PFSK-1 (cell line): ENCODE measurements at regions not wholly inside any gene's neighbourhood (a gene's known extent, or its start where the extent isn't known, plus 50 kb on each side); places are given as distances from the start of the nearest gene placed in this dataset.

Source experiments
- POLR2AphosphoS5 ChIP-seq: IDR thresholded peaks from 2 replicates; pipeline ENCODE4 v1.6.1; 2012; ENCODE audit warnings: low read depth, mild to moderate bottlenecking, control low read depth, low read length, moderate library complexity
- TAF1 ChIP-seq: IDR thresholded peaks from 2 replicates; pipeline ENCODE4 v1.6.1; 2012; ENCODE audit warnings: low read length, control low read depth, borderline replicate concordance; ENCODE audit not compliant: insufficient read depth
- TF ChIP-seq, protein P1 (sequence below), 2 experiments: IDR thresholded peaks; 2 replicates each; pipeline versions ENCODE4 v1.6.1 to v1.8.0; 2011 to 2012; ENCODE audit warnings: low read depth in 2 of 2, low read length in 2 of 2, control low read depth in 1 of 2, inconsistent platforms in 1 of 2, mild to moderate bottlenecking in 1 of 2, moderate library complexity in 1 of 2; ENCODE audit not compliant: insufficient read depth in 1 of 2

DNA sequence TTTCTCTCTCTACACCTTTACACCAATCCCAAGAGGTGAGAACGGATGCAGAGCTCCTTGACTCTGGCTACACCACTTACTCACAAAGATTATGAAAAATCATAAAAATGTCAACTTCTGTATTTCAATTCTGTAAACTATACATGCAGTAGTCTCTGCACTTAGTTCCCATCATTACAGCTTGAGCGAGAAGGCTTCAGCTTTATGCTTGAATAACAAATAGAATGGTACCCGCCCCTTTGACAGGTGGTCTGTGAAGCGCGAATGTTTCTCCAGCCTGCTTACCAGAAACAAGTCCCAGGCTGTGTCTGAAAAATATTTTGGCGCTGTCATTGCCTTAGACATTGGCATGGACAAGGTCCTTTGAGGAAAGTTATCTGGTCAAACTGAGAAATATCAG is 562.4 kb upstream of the CLINT1 start:
- TF ChIP-seq POLR2AphosphoS5 (no peak), TAF1 (no peak)
- TF ChIP-seq, protein P1, sequence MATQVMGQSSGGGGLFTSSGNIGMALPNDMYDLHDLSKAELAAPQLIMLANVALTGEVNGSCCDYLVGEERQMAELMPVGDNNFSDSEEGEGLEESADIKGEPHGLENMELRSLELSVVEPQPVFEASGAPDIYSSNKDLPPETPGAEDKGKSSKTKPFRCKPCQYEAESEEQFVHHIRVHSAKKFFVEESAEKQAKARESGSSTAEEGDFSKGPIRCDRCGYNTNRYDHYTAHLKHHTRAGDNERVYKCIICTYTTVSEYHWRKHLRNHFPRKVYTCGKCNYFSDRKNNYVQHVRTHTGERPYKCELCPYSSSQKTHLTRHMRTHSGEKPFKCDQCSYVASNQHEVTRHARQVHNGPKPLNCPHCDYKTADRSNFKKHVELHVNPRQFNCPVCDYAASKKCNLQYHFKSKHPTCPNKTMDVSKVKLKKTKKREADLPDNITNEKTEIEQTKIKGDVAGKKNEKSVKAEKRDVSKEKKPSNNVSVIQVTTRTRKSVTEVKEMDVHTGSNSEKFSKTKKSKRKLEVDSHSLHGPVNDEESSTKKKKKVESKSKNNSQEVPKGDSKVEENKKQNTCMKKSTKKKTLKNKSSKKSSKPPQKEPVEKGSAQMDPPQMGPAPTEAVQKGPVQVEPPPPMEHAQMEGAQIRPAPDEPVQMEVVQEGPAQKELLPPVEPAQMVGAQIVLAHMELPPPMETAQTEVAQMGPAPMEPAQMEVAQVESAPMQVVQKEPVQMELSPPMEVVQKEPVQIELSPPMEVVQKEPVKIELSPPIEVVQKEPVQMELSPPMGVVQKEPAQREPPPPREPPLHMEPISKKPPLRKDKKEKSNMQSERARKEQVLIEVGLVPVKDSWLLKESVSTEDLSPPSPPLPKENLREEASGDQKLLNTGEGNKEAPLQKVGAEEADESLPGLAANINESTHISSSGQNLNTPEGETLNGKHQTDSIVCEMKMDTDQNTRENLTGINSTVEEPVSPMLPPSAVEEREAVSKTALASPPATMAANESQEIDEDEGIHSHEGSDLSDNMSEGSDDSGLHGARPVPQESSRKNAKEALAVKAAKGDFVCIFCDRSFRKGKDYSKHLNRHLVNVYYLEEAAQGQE (IDR thresholded peaks at IDR 0.05; ENCODE audit: insufficient read depth in 1 of 2, low read depth in 2 of 2, low read length in 2 of 2): no peak
